ENCODE measurements at regions not wholly inside any gene's neighbourhood (a gene's known extent, or its start where the extent isn't known, plus 50 kb on each side); places are given as distances from the start of the nearest gene placed in this dataset.

GRCh38 chr3:152197451-152197850 is 71.3 kb upstream of the MBNL1 start:
- 0 out of 2 replicates have a peak overlapping the region, but pooled peaks have one; percentile 5 for H3K9ac ChIP-seq
- 4 to 12% methylated on average over 3 of the region's 3 CpGs for WGBS, 2 experiments (ENCODE audit: low coverage in 1 of 2, low lambda C conversion rate in 2 of 2, missing lambda C conversion rate in 2 of 2)
- TF ChIP-seq EZH2 (IDR thresholded peaks at IDR 0.05; ENCODE audit: insufficient read depth, poor library complexity, severe bottlenecking) (no peak), EZH2phosphoT487 (IDR thresholded peaks at IDR 0.05; ENCODE audit: insufficient read depth, low read depth) (no peak)
- no peaks in the 10 kb centered on the region for H3K9me2 ChIP-seq (ENCODE audit: insufficient read depth)
- no peaks in the 10 kb centered on the region for H3K79me2 ChIP-seq (ENCODE audit: insufficient read depth)
- in situ Hi-C loops (cut with MboI) = no loop called here
- H2AFZ ChIP-seq = peak overlapping the region; percentile 54
- H3K27ac ChIP-seq = no peak overlapping the region
- DNase-seq = peak; percentile 70
- no peaks in the 10 kb centered on the region for H3K27me3 ChIP-seq (replicated peaks; ENCODE audit: insufficient read depth)
- H3K4me3 ChIP-seq = peak overlapping the region; percentile 47
- no peaks in the 10 kb centered on the region for H4K20me1 ChIP-seq (ENCODE audit: insufficient read depth)
- H3K4me1 ChIP-seq (ENCODE audit: insufficient read depth) = peaks cover 15% of the 10 kb centered on the region
- peaks cover 9% of the 10 kb centered on the region; the same call in 1 of the 2 replicates for H3F3A ChIP-seq (ENCODE audit: insufficient read depth)
- H3K4me2 ChIP-seq (ENCODE audit: unreplicated experiment) = peak overlapping the region; percentile 71
- H3K36me3 ChIP-seq (ENCODE audit: low read depth) = no peaks in the 10 kb centered on the region
- H3K9me3 ChIP-seq (ENCODE audit: low read depth) = no peaks in the 10 kb centered on the region

- 83 to 89% methylated on average over 3 of the region's 3 CpGs for WGBS, 2 experiments (ENCODE audit: low coverage in 1 of 2, low lambda C conversion rate in 2 of 2, missing lambda C conversion rate in 2 of 2)
- H3K4me2 ChIP-seq (ENCODE audit: unreplicated experiment) = peak overlapping the region; percentile 71
- H3K4me3 ChIP-seq = no peak overlapping the region
- no peaks in the 10 kb centered on the region for H3K9me2 ChIP-seq (ENCODE audit: insufficient read depth)
- H3K9me3 ChIP-seq (ENCODE audit: low read depth) = no peaks in the 10 kb centered on the region
- H4K20me1 ChIP-seq (ENCODE audit: insufficient read depth) = no peaks in the 10 kb centered on the region
- no peaks in the 10 kb centered on the region for H3K36me3 ChIP-seq (ENCODE audit: low read depth)
- no peak for TF ChIP-seq EZH2 (IDR thresholded peaks at IDR 0.05; ENCODE audit: insufficient read depth, poor library complexity, severe bottlenecking)
- TF ChIP-seq EZH2phosphoT487 (IDR thresholded peaks at IDR 0.05; ENCODE audit: insufficient read depth, low read depth) = no peak
- no peak overlapping the region for H3K27ac ChIP-seq
- no peak for DNase-seq
- H3K9ac ChIP-seq = no peak overlapping the region
- peaks cover 9% of the 10 kb centered on the region; the same call in 1 of the 2 replicates for H3F3A ChIP-seq (ENCODE audit: insufficient read depth)
- H3K4me1 ChIP-seq (ENCODE audit: insufficient read depth) = peaks cover 18% of the 10 kb centered on the region
- H3K27me3 ChIP-seq (replicated peaks; ENCODE audit: insufficient read depth) = no peaks in the 10 kb centered on the region
- in situ Hi-C loops (cut with MboI) = no loop called here
- peak overlapping the region; percentile 54 for H2AFZ ChIP-seq
- no peaks in the 10 kb centered on the region for H3K79me2 ChIP-seq (ENCODE audit: insufficient read depth)
Observed at GRCh38 chr3:152197937-152198336, 70.8 kb upstream of the MBNL1 start.

- H3K9me2 ChIP-seq (ENCODE audit: insufficient read depth) = no peaks in the 10 kb centered on the region
- H3K4me1 ChIP-seq (ENCODE audit: insufficient read depth) = peaks cover 25% of the 10 kb centered on the region
- no peak overlapping the region for H3K4me2 ChIP-seq (ENCODE audit: unreplicated experiment)
- in situ Hi-C loops (cut with MboI) = no loop called here
- H3K9me3 ChIP-seq (ENCODE audit: low read depth) = no peaks in the 10 kb centered on the region
- H3F3A ChIP-seq (ENCODE audit: insufficient read depth) = peaks cover 13% of the 10 kb centered on the region; the same call in 1 of the 2 replicates
- peak overlapping the region; percentile 9; the same call in 1 of the 2 replicates for H2AFZ ChIP-seq
- H3K27me3 ChIP-seq (replicated peaks; ENCODE audit: insufficient read depth) = no peaks in the 10 kb centered on the region
- H3K4me3 ChIP-seq = no peak overlapping the region
- H3K27ac ChIP-seq = no peak overlapping the region
- no peaks in the 10 kb centered on the region for H3K79me2 ChIP-seq (ENCODE audit: insufficient read depth)
- H3K9ac ChIP-seq = no peak overlapping the region
- 97 to 98% methylated on average over 1 of the region's 1 CpG for WGBS, 2 experiments (ENCODE audit: low coverage in 1 of 2, low lambda C conversion rate in 2 of 2, missing lambda C conversion rate in 2 of 2)
- no peak for TF ChIP-seq EZH2 (IDR thresholded peaks at IDR 0.05; ENCODE audit: insufficient read depth, poor library complexity, severe bottlenecking)
- no peak for TF ChIP-seq EZH2phosphoT487 (IDR thresholded peaks at IDR 0.05; ENCODE audit: insufficient read depth, low read depth)
- no peaks in the 10 kb centered on the region for H4K20me1 ChIP-seq (ENCODE audit: insufficient read depth)
- H3K36me3 ChIP-seq (ENCODE audit: low read depth) = no peaks in the 10 kb centered on the region
- DNase-seq = no peak
Observed at GRCh38 chr3:152198665-152199064, 70.1 kb upstream of the MBNL1 start.

- H3K36me3 ChIP-seq (ENCODE audit: low read depth) = no peaks in the 10 kb centered on the region
- H3K9me2 ChIP-seq (ENCODE audit: insufficient read depth) = no peaks in the 10 kb centered on the region
- 88 to 93% methylated on average over 3 of the region's 3 CpGs for WGBS, 2 experiments (ENCODE audit: low coverage in 1 of 2, low lambda C conversion rate in 2 of 2, missing lambda C conversion rate in 2 of 2)
- no peak overlapping the region for H3K4me2 ChIP-seq (ENCODE audit: unreplicated experiment)
- peaks cover 31% of the 10 kb centered on the region for H3K4me1 ChIP-seq (ENCODE audit: insufficient read depth)
- in situ Hi-C loops (cut with MboI) = no loop called here
- H3K9me3 ChIP-seq (ENCODE audit: low read depth) = no peaks in the 10 kb centered on the region
- DNase-seq = no peak
- H3K79me2 ChIP-seq (ENCODE audit: insufficient read depth) = no peaks in the 10 kb centered on the region
- no peaks in the 10 kb centered on the region for H4K20me1 ChIP-seq (ENCODE audit: insufficient read depth)
- H3K9ac ChIP-seq = no peak overlapping the region
- no peaks in the 10 kb centered on the region for H3K27me3 ChIP-seq (replicated peaks; ENCODE audit: insufficient read depth)
- TF ChIP-seq EZH2 (IDR thresholded peaks at IDR 0.05; ENCODE audit: insufficient read depth, poor library complexity, severe bottlenecking) = no peak
- TF ChIP-seq EZH2phosphoT487 (IDR thresholded peaks at IDR 0.05; ENCODE audit: insufficient read depth, low read depth) = no peak
- H2AFZ ChIP-seq = peak overlapping the region; percentile 9; the same call in 1 of the 2 replicates
- no peak overlapping the region for H3K4me3 ChIP-seq
- H3F3A ChIP-seq (ENCODE audit: insufficient read depth) = peaks cover 19% of the 10 kb centered on the region; the same call in 1 of the 2 replicates
- no peak overlapping the region for H3K27ac ChIP-seq
Observed at GRCh38 chr3:152199102-152199840, 69.5 kb upstream of the MBNL1 start.

Measured in GM23248 (cell line).